ENCODE measurements at regions not wholly inside any gene's neighbourhood (a gene's known extent, or its start where the extent isn't known, plus 50 kb on each side); places are given as distances from the start of the nearest gene placed in this dataset.

- no peak overlapping the region for H3K27ac Mint-ChIP-seq
- 92% methylated on average over 2 of the region's 6 CpGs for WGBS (ENCODE audit: insufficient coverage)
- no peaks in the 10 kb centered on the region for H3K4me1 Mint-ChIP-seq
- no peak for TF ChIP-seq CTCF (IDR thresholded peaks at IDR 0.05)
- peaks cover 4 to 11% (median 8%) of the 10 kb centered on the region in 3 donors for H3K27me3 Mint-ChIP-seq (ENCODE audit: low read depth in 3 of 3)
- Histone ChIP-seq H3K4me3 (replicated peaks in 1 of 3; ENCODE audit: low read depth in 2 of 3, low read length in 3 of 3) (no peak overlapping the region), H3K36me3 (replicated peaks in 1 of 2; ENCODE audit: control insufficient read depth in 1 of 2, insufficient read depth in 2 of 2, low read length in 2 of 2) (no peaks in the 10 kb centered on the region), H3K4me2 (replicated peaks; ENCODE audit: extremely low read depth, low read length, poor library complexity, severe bottlenecking) (no peak overlapping the region), H3K9ac (ENCODE audit: insufficient read depth, low read length, poor library complexity, severe bottlenecking) (no peak overlapping the region), H3K4me1 (ENCODE audit: control insufficient read depth in 1 of 2, insufficient read depth in 2 of 2, low read length in 2 of 2) (no peaks in the 10 kb centered on the region), H3K27me3 (ENCODE audit: control insufficient read depth in 2 of 2, insufficient read depth in 2 of 2, low read length in 2 of 2) (no peaks in the 10 kb centered on the region), H3K9me3 (replicated peaks in 1 of 2; ENCODE audit: control insufficient read depth in 1 of 2, insufficient read depth in 1 of 2, low read length in 2 of 2) (peaks cover 16 to 23% of the 10 kb centered on the region in 2 donors), H3K79me2 (ENCODE audit: insufficient read depth, low read length) (no peaks in the 10 kb centered on the region), H4K20me1 (ENCODE audit: insufficient read depth, low read length) (no peaks in the 10 kb centered on the region), H3K27ac (ENCODE audit: low read depth in 1 of 2, low read length in 2 of 2) (no peak overlapping the region), H2AFZ (ENCODE audit: insufficient read depth, low read depth, low read length, poor library complexity, severe bottlenecking) (no peak overlapping the region)
- H3K36me3 Mint-ChIP-seq: no peaks in the 10 kb centered on the region
- DNase-seq: no peak
- H3K4me3 Mint-ChIP-seq: no peak overlapping the region
- peaks cover 13 to 24% (median 17%) of the 10 kb centered on the region in 7 donors for H3K9me3 Mint-ChIP-seq
- intact Hi-C loops (cut with micrococcal nuclease): no loop called here
Measured at GRCh38 chr20:48234951-48235350, 449.7 kb upstream of the SULF2 start.

GRCh38 chr20:48231253-48231930, 446.1 kb upstream of the SULF2 start:
- H3K9me3 ChIP-seq (replicated peaks in 1 of 2; ENCODE audit: control insufficient read depth in 1 of 2, insufficient read depth in 1 of 2, low read length in 2 of 2): peaks cover 16 to 25% of the 10 kb centered on the region in 2 donors
- Mint-ChIP-seq H3K27ac (no peak overlapping the region), H3K27me3 (ENCODE audit: low read depth in 3 of 3) (peaks cover 2 to 7% (median 7%) of the 10 kb centered on the region in 3 donors), H3K36me3 (no peaks in the 10 kb centered on the region), H3K4me3 (no peak overlapping the region), H3K4me1 (no peaks in the 10 kb centered on the region), H3K9me3 (peaks cover 15 to 32% (median 24%) of the 10 kb centered on the region in 7 donors)
- no peak for TF ChIP-seq CTCF (IDR thresholded peaks at IDR 0.05)
- WGBS (ENCODE audit: insufficient coverage): 79% methylated on average over 2 of the region's 4 CpGs
- intact Hi-C loops (cut with micrococcal nuclease): no loop called here
- H3K27me3 ChIP-seq (ENCODE audit: control insufficient read depth in 2 of 2, insufficient read depth in 2 of 2, low read length in 2 of 2): no peaks in the 10 kb centered on the region
- H3K79me2 ChIP-seq (ENCODE audit: insufficient read depth, low read length): no peaks in the 10 kb centered on the region
- no peak overlapping the region for H2AFZ ChIP-seq (ENCODE audit: insufficient read depth, low read depth, low read length, poor library complexity, severe bottlenecking)
- no peak for DNase-seq
- H3K4me3 ChIP-seq (replicated peaks in 1 of 3; ENCODE audit: low read depth in 2 of 3, low read length in 3 of 3): no peak overlapping the region
- H3K4me1 ChIP-seq (ENCODE audit: control insufficient read depth in 1 of 2, insufficient read depth in 2 of 2, low read length in 2 of 2): no peaks in the 10 kb centered on the region
- H4K20me1 ChIP-seq (ENCODE audit: insufficient read depth, low read length): no peaks in the 10 kb centered on the region
- no peak overlapping the region for H3K27ac ChIP-seq (ENCODE audit: low read depth in 1 of 2, low read length in 2 of 2)
- no peak overlapping the region for H3K4me2 ChIP-seq (replicated peaks; ENCODE audit: extremely low read depth, low read length, poor library complexity, severe bottlenecking)
- H3K36me3 ChIP-seq (replicated peaks in 1 of 2; ENCODE audit: control insufficient read depth in 1 of 2, insufficient read depth in 2 of 2, low read length in 2 of 2): no peaks in the 10 kb centered on the region
- no peak overlapping the region for H3K9ac ChIP-seq (ENCODE audit: insufficient read depth, low read length, poor library complexity, severe bottlenecking)

All from CD14-positive monocyte (primary cell).